ENCODE measurements at regions not wholly inside any gene's neighbourhood (a gene's known extent, or its start where the extent isn't known, plus 50 kb on each side); places are given as distances from the start of the nearest gene placed in this dataset.

GRCh38 chr10:124333931-124334330 lies 84.8 kb downstream of the OAT start:
- no peak for TF ChIP-seq CTCF (IDR thresholded peaks at IDR 0.05)
- no peak for TF ChIP-seq USF1 (CRISPR knock-in tag; IDR thresholded peaks at IDR 0.05)
- no peak for TF ChIP-seq SP1 (CRISPR knock-in tag; conservative IDR thresholded peaks at IDR 0.05)
- no peak for TF ChIP-seq PRRX2 (CRISPR knock-in tag; IDR thresholded peaks at IDR 0.05)
- no peak for TF ChIP-seq FOXK1 (CRISPR knock-in tag; IDR thresholded peaks at IDR 0.05)
- TF ChIP-seq ARID4B (CRISPR knock-in tag; IDR thresholded peaks at IDR 0.05; ENCODE audit: borderline replicate concordance): no peak
- no peak for TF ChIP-seq MLX (CRISPR knock-in tag; IDR thresholded peaks at IDR 0.05)
- TF ChIP-seq ZNF396 (CRISPR knock-in tag; IDR thresholded peaks at IDR 0.05; ENCODE audit: borderline replicate concordance): no peak
- no peak for TF ChIP-seq FOXP1 (CRISPR knock-in tag; IDR thresholded peaks at IDR 0.05; ENCODE audit: borderline replicate concordance)
- TF ChIP-seq CREB1 (CRISPR knock-in tag; IDR thresholded peaks at IDR 0.05): no peak
- TF ChIP-seq MAX (CRISPR knock-in tag; IDR thresholded peaks at IDR 0.05): no peak
- TF ChIP-seq ATF2 (CRISPR knock-in tag; IDR thresholded peaks at IDR 0.05; ENCODE audit: borderline replicate concordance, low read depth): no peak

Measured in WTC11 (cell line).